ENCODE measurements at regions not wholly inside any gene's neighbourhood (a gene's known extent, or its start where the extent isn't known, plus 50 kb on each side); places are given as distances from the start of the nearest gene placed in this dataset.
A peak's percentile ranks its signal among the peaks of the same experiment; 100 is the strongest.
"Not testable (repeated sequence)": the region's sequence is repeated elsewhere in the genome, so short reads cannot be mapped to it uniquely, and the experiment has no call there.

GRCh38 chr2:54029721-54030395 is 59.1 kb upstream of the PSME4 start:
- no peaks in the 10 kb centered on the region for H3K27me3 Mint-ChIP-seq (ENCODE audit: unreplicated experiment)
- H3K4me1 Mint-ChIP-seq (ENCODE audit: unreplicated experiment), result no peaks in the 10 kb centered on the region
- H3K27ac Mint-ChIP-seq (ENCODE audit: unreplicated experiment), result no peak overlapping the region
- H3K36me3 Mint-ChIP-seq (ENCODE audit: unreplicated experiment), result no peaks in the 10 kb centered on the region
- H3K4me3 Mint-ChIP-seq (ENCODE audit: unreplicated experiment), result no peak overlapping the region
- no peak for DNase-seq (ENCODE audit: extremely low spot score, unreplicated experiment)
- no peaks in the 10 kb centered on the region for H3K9me3 Mint-ChIP-seq (ENCODE audit: unreplicated experiment)
- TF ChIP-seq CTCF (IDR thresholded peaks at IDR 0.05), result no peak

- H3K4me1 Mint-ChIP-seq (ENCODE audit: unreplicated experiment); H3K9me3 Mint-ChIP-seq (ENCODE audit: unreplicated experiment); H3K27ac Mint-ChIP-seq (ENCODE audit: unreplicated experiment); H3K4me3 Mint-ChIP-seq (ENCODE audit: unreplicated experiment); H3K27me3 Mint-ChIP-seq (ENCODE audit: unreplicated experiment): not testable (repeated sequence)
- peak; percentile 32 for DNase-seq (ENCODE audit: extremely low spot score, unreplicated experiment)
- peaks cover 12% of the 10 kb centered on the region for H3K36me3 Mint-ChIP-seq (ENCODE audit: unreplicated experiment)
Measured at GRCh38 chr2:54025463-54026075, 54.8 kb upstream of the PSME4 start.

- H3K4me1 Mint-ChIP-seq (ENCODE audit: unreplicated experiment), result no peaks in the 10 kb centered on the region
- no peaks in the 10 kb centered on the region for H3K27me3 Mint-ChIP-seq (ENCODE audit: unreplicated experiment)
- DNase-seq (ENCODE audit: extremely low spot score, unreplicated experiment), result no peak
- no peak overlapping the region for H3K27ac Mint-ChIP-seq (ENCODE audit: unreplicated experiment)
- no peak overlapping the region for H3K4me3 Mint-ChIP-seq (ENCODE audit: unreplicated experiment)
- H3K9me3 Mint-ChIP-seq (ENCODE audit: unreplicated experiment), result peaks cover 7% of the 10 kb centered on the region
- peaks cover 12% of the 10 kb centered on the region for H3K36me3 Mint-ChIP-seq (ENCODE audit: unreplicated experiment)
- no peak for TF ChIP-seq CTCF (IDR thresholded peaks at IDR 0.05)
Measured at GRCh38 chr2:54024576-54024975, 53.8 kb upstream of the PSME4 start.

DNA sequence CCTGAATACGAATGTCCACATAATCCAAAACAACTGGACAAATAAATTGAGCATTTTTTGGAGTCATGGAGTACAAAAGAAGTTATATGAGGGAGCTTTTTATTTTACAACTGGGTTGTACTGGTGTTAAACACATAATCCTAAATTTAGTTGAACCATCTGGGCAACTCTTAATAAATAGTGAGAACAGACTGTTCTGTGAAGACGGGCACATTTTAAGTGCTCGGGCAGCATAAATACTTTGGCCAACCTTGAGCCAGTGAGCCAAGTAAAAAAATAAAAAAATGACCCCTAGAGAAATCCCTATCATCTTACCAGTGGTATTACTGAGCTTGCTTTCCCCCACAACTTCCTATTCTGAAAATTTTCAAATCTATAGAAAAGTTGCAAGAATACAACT is 50.9 kb upstream of the PSME4 start:
- Mint-ChIP-seq H3K9me3 (ENCODE audit: unreplicated experiment) (peaks cover 7% of the 10 kb centered on the region), H3K4me3 (ENCODE audit: unreplicated experiment) (no peak overlapping the region)

GRCh38 chr2:54020793-54021414 is 50.1 kb upstream of the PSME4 start:
- H3K27me3 Mint-ChIP-seq (ENCODE audit: unreplicated experiment), result no peaks in the 10 kb centered on the region
- peaks cover 6% of the 10 kb centered on the region for H3K4me1 Mint-ChIP-seq (ENCODE audit: unreplicated experiment)
- TF ChIP-seq CTCF (IDR thresholded peaks at IDR 0.05), result no peak
- peaks cover 7% of the 10 kb centered on the region for H3K9me3 Mint-ChIP-seq (ENCODE audit: unreplicated experiment)
- H3K36me3 Mint-ChIP-seq (ENCODE audit: unreplicated experiment), result peaks cover 15% of the 10 kb centered on the region
- H3K27ac Mint-ChIP-seq (ENCODE audit: unreplicated experiment), result no peak overlapping the region
- DNase-seq (ENCODE audit: extremely low spot score, unreplicated experiment), result no peak
- H3K4me3 Mint-ChIP-seq (ENCODE audit: unreplicated experiment), result no peak overlapping the region

More for the DNA sequence above, 50.9 kb upstream of the PSME4 start:
- DNase-seq (ENCODE audit: extremely low spot score, unreplicated experiment), result no peak
- Mint-ChIP-seq H3K27me3 (ENCODE audit: unreplicated experiment) (no peaks in the 10 kb centered on the region), H3K27ac (ENCODE audit: unreplicated experiment) (no peak overlapping the region), H3K36me3 (ENCODE audit: unreplicated experiment) (peaks cover 15% of the 10 kb centered on the region), H3K4me1 (ENCODE audit: unreplicated experiment) (no peaks in the 10 kb centered on the region)
- no peak for TF ChIP-seq CTCF (IDR thresholded peaks at IDR 0.05)

Measured in osteocyte (in vitro differentiated cells).